ENCODE measurements at regions not wholly inside any gene's neighbourhood (a gene's known extent, or its start where the extent isn't known, plus 50 kb on each side); places are given as distances from the start of the nearest gene placed in this dataset.

- DNase-seq (ENCODE audit: low read depth in 2 of 2): no peak
These were observed 272.0 kb upstream of the KLF6 start for GRCh38 chr10:4057021-4057420.

GRCh38 chr10:4054656-4055435, 269.8 kb upstream of the KLF6 start:
- no peak for DNase-seq (ENCODE audit: low read depth in 2 of 2)

GRCh38 chr10:4053940-4054339, 268.9 kb upstream of the KLF6 start:
- no peak for DNase-seq (ENCODE audit: low read depth in 2 of 2)

GRCh38 chr10:4051641-4052151, 266.7 kb upstream of the KLF6 start:
- DNase-seq (ENCODE audit: low read depth in 2 of 2): no peak

GRCh38 chr10:4051011-4051640, 266.1 kb upstream of the KLF6 start:
- DNase-seq (ENCODE audit: low read depth in 2 of 2): no peak

GRCh38 chr10:4050061-4050460, 265.1 kb upstream of the KLF6 start:
- no peak for DNase-seq (ENCODE audit: low read depth in 2 of 2)

GRCh38 chr10:4049348-4049747, 264.3 kb upstream of the KLF6 start:
- DNase-seq (ENCODE audit: low read depth in 2 of 2): no peak

GRCh38 chr10:4048236-4048864, 263.3 kb upstream of the KLF6 start:
- DNase-seq (ENCODE audit: low read depth in 2 of 2): no peak

GRCh38 chr10:4046712-4047354, 261.8 kb upstream of the KLF6 start:
- no peak for DNase-seq (ENCODE audit: low read depth in 2 of 2)

- no peak for DNase-seq (ENCODE audit: low read depth in 2 of 2)
These were observed 261.0 kb upstream of the KLF6 start for GRCh38 chr10:4046030-4046429.

- no peak for DNase-seq (ENCODE audit: low read depth in 2 of 2)
These were observed 259.1 kb upstream of the KLF6 start for GRCh38 chr10:4043897-4044665.

- DNase-seq (ENCODE audit: low read depth in 2 of 2): no peak
These were observed 256.6 kb upstream of the KLF6 start for GRCh38 chr10:4041635-4042034.

GRCh38 chr10:4038000-4038399, 253.0 kb upstream of the KLF6 start:
- no peak for DNase-seq (ENCODE audit: low read depth in 2 of 2)

- DNase-seq (ENCODE audit: low read depth in 2 of 2): no peak
These were observed 250.6 kb upstream of the KLF6 start for GRCh38 chr10:4035599-4035945.

- DNase-seq (ENCODE audit: low read depth in 2 of 2): no peak
These were observed 250.0 kb upstream of the KLF6 start for GRCh38 chr10:4034907-4035598.

- DNase-seq (ENCODE audit: low read depth in 2 of 2): no peak
These were observed 248.4 kb upstream of the KLF6 start for GRCh38 chr10:4033341-4033896.

GRCh38 chr10:4029866-4030265, 244.9 kb upstream of the KLF6 start:
- DNase-seq (ENCODE audit: low read depth in 2 of 2): no peak

- DNase-seq (ENCODE audit: low read depth in 2 of 2): no peak
These were observed 244.0 kb upstream of the KLF6 start for GRCh38 chr10:4028854-4029583.

GRCh38 chr10:4028027-4028471, 243.0 kb upstream of the KLF6 start:
- no peak for DNase-seq (ENCODE audit: low read depth in 2 of 2)

- DNase-seq (ENCODE audit: low read depth in 2 of 2): no peak
These were observed 240.3 kb upstream of the KLF6 start for GRCh38 chr10:4025339-4025738.
